Midbrain (tissue), 1 donor: ENCODE measurements at regions not wholly inside any gene's neighbourhood (a gene's known extent, or its start where the extent isn't known, plus 50 kb on each side); places are given as distances from the start of the nearest gene placed in this dataset.

Experiments used
- DNase-seq: peaks from one replicate; lab custom pipeline; 2025; lab: John Stamatoyannopoulos, UW

DNA sequence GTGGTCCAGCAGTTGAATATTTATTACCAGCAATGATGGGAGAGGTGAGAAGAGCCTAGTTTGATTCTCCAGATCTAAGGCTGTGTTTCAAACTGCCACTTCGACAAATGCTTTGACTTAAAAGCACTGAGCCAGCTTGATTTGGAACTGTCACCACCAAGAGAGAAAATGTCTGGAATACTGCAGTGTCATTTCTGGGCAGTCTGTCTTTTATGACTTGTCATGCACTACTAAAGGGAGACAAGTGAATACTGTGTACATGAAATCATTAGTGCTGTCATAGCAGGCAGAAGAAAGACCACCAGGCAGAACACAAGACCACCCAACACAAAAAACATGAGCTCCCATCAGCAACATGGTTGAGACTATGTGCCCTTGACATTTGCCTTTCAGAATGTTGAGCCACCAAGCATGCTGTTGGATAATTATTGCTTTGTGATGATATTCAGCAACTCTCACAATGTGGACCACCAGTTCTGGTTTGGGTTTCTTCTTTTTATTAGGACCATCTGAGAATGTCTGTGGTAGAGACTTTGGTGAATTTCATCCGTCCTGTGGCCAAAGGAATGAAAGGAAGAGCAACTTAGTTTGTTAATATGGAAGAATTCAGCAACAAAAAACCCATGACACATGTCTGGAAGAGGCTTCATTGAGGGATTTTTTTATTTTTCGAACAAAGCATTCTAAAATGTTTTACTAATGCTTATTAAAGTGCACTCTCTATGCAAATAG, 125.8 kb downstream of the NTMT2 start:
- DNase-seq: no peak

DNA sequence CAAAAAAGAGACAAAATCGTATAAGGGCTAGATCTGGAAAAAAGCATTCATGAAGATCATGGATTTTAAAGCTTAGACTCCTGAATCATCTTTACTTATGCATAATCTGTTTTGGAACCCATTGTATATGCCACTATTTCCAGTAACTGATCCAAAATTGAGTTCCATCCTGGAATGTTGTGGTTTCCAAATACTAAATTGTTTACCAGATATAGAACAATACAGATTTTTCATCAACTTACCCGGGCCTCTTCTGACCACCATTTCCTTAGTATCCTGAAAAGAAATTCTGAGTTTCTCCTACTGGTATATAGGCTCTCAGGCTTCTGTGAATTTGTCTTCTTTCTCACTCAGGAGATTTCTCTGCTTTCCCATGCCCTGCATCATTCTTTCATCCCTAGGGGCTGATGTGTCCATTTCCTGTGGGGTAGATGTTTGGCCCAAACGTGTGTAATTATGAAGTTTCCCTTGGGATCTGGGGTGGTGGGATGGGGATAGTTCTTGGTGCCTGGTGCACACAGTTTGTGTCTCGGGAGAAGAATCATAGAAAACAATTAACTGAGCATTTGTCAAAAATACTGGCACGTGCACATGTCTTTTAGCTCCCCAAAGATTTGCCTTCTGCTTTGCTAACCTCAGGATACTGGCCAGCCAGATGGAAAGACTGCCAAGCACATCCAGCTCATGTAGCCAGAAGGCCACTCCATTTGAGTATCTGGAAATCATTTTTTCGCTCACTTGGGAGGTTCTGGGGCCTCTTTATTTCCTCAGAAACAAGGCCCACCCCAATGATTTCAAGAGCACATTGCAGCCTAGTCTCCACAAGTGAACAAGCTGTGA, 127.8 kb downstream of the NTMT2 start:
- no peak for DNase-seq

DNA sequence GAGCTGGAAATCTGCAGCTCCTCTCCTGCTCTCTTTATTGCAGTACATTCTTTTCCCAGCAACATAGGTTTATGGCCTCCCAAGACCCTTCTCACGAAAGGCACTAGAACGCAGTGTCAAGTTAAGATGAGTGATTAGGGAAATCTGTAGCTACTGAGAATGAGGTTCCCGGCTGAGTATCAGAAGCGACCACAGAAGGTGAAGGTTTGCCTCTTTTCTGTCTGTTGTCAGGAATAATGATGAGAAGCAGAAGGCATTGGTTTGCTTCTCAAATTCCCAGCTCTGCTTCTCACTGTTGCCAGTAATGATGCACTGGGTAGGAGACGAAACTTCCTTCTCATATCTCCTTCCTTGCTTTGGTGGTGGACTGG, 128.4 kb downstream of the NTMT2 start:
- no peak for DNase-seq

DNA sequence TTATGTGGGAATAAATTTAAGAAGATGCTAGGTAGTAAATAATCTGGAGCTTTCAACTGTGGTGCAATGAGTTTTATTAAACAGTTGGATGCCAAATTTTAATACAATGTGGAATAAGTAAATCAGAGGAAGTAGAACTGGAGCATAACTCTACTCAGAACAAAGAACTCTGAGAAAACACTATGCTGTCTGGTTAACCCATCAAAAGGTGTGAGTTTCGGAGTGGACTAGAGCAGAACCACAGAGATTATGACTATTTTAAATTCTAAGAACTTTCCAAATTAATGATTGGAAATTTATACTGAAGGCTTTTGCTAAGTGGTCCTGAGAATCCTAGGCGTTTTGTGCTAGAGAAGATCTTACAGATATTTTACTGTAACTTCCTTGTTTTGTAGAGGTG, 132.2 kb downstream of the NTMT2 start:
- DNase-seq: no peak

DNA sequence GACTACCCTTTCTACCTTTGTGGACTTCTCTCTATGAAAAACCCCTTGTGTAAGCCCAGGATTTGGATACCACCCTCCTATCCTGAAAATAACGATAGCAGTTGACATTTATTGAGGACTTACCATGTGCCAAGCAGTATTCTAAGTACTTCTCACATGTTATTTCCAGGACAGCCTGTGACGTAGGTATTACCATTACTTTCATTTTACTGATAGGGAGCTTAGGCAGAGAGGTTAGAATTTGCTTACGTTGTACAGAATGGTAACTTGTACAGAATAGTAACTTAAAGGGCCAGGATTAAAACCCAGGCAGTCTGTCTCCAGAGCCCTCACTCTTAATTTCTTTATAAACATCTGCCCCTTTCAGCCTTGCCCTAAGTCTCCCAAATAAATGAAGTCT, 138.3 kb downstream of the NTMT2 start:
- no peak for DNase-seq

DNA sequence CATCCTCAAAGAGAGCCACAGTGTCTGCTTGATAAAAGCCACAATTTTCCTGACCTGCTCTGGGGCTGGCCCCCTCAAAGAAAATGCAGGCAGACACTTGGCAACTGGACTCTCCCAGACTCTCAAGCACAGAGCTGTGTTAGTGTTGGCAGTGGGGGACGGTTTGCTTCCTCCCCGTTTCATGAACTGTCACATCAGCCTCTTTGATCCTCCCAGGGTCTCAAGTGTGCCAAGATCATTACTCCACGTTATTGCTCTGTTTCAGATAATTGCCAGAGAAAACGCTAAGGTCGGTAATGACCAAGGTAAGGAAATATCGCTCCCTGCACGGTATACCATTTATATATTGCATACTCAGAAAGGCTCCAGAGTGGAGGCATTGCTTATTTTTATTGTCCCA, 138.8 kb downstream of the NTMT2 start:
- DNase-seq: no peak

DNA sequence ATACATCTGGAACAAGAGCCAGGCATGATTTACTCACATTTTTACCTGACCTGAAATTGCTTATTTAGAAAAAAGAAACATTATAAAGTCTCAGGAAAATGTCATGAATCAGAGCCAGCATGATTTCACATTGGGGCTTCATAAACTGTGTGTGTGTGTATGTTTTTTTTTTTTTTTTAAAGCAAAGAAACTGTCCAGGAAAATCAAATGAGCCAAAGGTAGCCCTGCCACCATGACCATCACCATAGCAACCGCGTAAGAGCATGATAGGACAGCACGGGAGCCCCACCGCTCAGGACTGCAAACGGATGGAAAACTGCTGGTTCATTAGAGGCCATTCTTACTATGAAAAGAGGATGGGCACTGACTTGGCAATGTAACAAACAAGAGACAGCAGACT, 139.2 kb downstream of the NTMT2 start:
- DNase-seq: no peak

DNA sequence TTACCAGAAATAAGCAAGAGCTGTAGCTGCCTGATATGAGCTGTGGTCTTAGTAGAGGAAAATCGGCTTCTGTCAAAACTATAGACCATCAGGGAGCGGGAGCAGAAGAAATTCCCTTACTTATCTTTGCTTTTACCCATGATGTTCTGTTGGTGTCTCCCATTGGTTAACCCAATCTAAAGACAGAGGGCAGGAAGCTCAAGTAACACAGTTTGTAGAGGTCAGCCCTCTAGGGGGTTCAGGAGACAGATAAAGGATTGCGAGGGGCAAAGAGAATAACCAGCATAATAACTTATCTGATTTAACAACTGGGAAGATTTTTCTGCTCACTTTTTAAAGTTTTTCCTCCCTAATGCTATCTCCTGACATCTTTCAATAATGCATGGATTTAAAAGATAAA, 142.4 kb downstream of the NTMT2 start:
- no peak for DNase-seq

DNA sequence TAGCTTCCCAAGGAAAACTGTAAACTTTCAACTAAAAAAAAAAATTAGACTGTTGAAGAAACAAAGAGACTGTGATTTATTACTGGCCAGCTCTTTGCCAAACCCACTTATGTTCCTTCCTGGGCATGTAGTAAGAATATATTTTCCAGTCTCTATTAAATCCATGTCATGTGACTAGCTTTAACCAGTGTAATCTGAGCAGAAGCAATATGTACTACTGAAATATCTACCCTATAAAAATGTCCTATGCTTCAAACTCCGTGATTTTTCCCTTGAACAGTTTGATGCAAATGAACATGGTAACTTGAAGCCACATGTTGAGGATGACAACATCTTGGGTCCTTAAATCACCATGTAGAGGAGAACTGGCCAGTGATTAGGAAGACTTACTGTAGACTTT, 144.5 kb downstream of the NTMT2 start:
- DNase-seq: no peak

DNA sequence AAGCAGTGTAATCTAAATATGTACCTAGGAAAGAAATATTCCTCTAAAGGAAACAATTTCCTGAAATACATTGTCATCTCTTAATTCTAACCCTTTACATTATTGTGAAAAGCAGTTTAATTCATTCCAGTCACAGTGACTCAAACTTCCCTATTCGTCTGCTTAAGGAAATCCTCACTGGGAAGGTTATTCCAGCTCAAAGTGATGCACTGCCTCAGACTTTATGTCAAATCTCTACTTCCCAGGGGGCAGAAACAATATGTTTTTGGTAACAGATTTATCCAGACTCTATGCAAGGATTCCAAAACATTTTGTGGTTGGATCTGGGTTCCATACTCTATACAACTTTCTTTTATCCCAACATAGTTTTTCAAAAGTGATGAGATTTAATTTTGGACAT, 145.2 kb downstream of the NTMT2 start:
- DNase-seq: no peak

DNA sequence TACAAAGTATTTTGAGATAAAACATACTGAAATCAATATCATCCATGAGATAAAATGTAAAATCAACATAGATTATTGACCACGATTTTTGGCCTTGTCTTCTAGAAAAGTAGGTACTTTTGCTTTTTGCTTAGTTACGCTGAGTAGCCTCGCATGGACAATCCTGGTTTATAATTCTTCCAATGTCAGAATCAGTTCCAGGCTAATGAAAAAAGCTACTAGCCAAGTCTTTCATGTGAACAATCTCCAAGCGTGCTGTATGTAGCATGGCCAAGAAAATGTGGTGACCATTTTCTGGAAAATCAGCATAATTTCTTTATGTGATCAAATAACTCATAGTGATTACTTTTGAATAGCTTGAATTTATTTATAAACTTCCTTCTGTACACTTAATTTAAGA, 145.8 kb downstream of the NTMT2 start:
- DNase-seq: no peak

DNA sequence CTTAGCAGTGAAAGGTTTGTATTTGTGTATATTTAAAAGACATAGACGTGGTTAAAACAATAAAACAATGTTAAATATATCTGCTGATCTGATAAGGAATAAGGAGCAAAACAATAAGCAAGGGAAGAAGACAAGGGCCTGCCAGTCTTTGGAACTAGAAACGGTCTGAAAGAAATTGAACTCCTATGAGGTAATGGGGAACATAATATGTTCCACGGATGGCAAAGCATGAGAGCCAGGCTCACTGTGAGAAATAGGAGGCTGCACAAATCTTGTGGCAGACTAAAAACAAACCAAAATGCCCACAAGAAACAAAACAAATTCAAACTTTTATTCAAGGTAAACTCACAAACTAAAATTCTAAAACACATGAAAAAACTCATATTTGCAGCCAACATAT, 150.5 kb downstream of the NTMT2 start:
- DNase-seq: no peak

DNA sequence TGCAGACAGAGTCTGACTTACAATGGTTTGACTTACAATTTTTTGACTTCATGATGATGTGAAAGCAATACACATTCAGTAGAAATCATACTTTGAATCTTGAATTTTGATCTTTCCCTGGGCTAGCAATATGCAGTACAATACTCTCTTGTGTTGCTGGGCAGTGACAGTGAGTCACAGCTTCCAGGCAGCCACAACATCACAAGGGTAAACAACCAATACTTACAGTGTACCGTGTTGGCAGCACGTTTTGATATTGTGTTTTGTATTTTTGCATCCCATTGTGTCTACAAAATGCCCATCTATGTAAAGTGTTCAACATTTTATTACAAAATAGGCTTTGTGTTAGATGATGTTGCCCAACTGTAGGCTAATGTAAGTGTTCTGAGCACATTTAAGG, 150.9 kb downstream of the NTMT2 start:
- DNase-seq: no peak

DNA sequence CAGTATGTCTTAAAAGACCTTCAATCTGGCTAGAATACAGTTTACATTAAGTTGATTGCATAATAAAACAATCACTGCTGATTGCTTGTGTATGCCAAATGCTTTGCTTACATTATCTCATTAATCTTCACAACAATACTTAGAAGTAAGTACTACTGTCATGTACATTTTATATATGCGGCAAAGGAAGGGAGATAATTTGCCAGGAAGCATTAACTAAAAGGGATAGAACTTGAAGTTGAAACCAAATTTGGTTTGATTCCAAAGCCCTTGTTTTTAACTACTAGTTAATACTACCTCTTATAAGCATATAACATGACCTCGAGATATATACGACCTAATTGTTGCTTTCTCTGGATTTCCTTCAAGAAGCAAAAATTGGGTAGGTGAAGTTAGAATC, 155.8 kb downstream of the NTMT2 start:
- no peak for DNase-seq

DNA sequence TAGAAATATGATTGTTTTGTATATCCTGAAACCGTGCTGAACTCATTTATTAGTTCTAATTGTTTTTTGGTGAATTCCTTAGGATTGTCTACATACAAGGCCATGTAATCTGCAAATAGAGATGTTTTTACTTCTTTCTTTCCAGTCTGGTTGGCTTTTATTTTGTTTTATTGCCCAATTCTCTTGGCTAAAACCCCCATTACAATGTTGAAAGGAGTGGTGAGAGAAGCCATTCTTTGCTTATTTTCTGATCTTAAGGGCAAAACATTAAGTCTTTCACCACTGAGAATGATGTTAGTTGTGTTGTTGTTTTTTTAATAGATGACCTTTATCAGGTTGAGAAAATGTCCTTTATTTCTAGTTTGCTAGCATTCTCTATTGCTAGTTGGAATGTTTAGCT, 157.3 kb downstream of the NTMT2 start:
- no peak for DNase-seq

DNA sequence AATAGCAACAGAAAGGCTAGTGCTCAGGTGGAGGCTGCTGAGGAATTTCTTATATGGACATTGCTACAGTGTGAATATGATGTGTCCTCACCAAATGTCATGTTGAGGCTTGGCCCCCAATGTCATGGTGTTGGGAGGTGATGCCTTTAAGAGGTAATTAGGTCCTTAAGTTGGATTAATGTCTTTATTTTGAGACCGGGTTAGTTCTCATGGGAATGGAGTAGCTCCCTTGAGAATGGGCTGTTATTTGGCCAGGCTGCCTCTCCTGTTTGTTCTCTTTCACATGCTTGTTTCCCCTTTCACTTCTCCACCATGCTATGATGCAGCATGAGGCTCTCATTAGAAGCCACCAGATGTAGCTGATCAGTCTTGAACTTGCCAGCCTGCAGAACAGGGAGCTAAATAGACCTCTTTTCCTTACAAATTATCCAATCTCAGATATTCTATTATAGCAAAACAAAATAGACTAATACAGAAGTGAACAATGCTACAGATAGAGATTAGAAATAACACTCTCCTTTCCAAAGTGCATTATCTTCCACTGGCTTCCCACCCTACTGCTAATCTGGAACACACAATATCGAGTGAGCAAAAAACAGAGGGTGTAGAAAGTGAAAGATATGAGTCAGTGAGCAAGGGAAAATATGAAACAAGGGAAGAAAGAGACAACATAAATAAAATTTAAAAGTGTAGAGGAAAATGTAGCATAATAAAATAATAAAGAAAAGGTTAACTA, 160.2 kb downstream of the NTMT2 start:
- no peak for DNase-seq

DNA sequence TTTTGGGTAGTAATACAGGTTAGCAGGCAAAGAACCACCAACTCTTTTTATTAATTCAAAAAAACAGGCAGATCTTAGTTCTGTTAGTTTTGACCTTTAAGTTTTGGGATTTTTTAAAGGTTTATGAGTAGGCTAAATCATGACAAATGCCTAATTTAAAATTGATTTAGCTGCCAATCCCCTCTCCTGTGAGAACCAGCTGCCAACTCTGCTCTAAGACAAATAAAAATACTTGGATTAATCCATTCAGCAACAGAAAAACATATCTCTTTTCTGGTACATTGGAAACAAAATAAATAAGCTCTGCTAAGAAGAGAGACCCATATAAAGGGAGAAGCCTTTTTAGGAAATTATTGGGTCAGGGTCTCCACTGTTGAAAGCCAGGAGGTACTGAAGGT, 160.8 kb downstream of the NTMT2 start:
- DNase-seq: no peak

DNA sequence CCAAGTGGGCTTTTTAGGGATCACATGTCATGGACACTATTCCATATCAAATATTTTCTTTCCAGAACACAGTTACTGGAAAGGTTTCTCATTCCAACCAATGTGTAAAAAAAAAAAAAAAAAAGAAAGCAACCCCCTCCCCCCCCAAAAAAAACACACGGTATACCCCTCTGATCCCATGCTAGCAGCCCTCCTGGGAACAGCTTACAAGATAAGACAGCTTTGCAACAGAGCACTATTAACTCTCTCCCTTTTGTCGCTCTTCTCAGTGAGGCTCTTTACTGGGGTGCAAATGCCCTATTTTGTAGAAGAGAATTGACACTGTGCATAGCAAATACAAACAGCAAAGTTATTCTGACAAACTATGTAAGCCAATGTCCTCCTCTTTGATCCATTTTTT, 161.2 kb downstream of the NTMT2 start:
- DNase-seq: no peak

DNA sequence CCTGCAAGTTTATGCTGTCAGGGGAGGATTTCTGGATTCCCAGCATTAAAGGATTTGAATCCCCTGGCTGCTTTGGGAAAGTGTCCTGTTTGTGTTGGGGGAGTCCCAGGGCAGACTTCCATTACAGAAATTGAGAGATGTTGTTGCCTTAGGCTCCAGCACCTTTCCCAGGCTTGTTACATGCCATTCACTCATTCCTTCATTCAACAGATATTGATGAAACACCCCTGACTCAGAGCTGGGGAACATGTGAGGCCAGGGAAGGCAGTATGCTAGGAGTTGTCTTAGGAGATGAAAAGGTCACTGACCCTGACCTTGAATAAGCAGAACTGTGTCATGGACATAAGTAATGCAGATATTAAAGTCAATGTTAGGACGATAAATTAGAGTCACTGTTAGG, 161.7 kb downstream of the NTMT2 start:
- no peak for DNase-seq

DNA sequence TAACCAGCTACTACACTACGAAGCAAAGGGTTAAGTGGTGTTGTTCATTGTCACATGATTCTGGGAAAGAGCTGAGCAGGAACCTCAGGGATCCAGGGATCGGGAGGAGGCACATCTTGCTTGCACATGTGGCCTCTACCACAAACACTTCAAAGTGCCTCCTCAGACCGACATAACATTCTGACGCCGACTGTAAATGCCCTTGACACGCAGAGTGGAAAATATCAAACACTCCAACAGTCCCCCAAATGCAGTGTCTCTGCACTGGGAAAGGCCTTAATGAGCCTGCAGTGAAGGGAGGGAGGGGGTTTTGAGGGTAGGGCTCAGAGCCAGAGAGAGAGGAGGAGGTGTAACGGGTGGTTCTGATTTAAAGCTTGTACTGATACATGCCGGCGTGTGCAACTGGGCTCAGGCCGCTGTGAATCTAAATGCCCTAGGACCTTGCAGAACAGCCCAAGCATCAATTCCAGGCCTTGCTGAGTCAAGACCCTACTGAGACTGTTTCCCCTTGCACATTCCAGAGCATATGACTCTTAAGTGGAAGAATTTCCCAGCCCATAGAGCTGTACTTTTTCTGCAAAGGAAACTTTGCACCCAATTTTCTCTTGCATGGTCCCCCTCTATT, 163.7 kb downstream of the NTMT2 start:
- DNase-seq: no peak

DNA sequence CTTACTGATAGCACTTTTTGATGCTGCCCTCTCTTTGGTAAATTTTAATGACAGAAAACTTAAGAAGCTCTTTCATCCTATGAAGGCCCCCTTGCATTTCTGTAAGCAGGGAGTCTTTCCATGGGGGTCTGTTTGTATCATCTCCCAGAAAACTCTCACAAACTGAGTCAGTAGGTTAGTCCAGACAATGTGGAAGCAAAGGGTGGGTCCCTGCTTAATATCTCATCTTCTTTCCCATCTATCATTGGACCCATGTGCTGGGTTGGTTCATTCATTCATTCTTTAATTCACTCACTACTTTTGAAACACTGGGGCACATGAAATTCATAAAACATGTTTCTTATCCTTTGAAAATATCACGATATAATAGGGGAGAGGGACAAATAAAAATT, 164.3 kb downstream of the NTMT2 start:
- no peak for DNase-seq

DNA sequence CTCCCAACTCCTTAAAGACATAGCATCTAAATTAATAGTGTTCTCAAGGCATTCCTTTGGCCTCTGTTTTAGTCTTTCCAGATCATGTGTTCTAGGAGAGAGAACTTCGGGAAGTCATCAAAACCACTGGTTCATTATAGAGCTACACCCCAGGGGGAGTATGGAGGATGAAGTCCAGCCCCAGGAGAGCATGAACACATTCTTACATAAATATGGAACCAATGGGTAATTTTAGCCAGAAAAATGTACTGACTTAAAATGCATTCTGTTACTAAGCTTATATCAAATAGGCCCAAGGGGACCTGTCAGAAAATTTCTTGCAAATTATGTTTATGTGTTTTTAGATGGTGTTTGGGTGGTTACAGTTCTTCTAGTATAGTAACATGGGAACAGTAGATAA, 165.2 kb downstream of the NTMT2 start:
- no peak for DNase-seq

DNA sequence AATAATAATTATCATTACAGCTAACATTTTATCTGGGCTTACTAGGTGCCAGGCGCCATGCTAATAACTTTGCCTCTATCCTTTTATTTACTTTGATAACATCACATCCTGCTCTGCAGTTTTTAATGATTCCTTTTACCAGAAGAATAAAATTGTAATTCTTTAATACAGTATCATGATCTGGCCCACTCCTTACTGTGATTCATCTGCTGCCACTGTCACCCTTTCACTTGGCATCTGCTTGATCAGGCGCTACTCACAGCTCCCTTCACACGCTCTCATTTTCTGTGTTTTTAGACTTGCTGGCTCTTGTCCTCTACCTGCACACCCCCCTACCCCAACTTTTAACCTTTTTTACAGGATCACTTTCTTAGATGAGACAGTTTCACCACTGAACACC, 167.5 kb downstream of the NTMT2 start:
- no peak for DNase-seq
